ENCODE measurements at regions not wholly inside any gene's neighbourhood (a gene's known extent, or its start where the extent isn't known, plus 50 kb on each side); places are given as distances from the start of the nearest gene placed in this dataset.
"Not testable (repeated sequence)": the region's sequence is repeated elsewhere in the genome, so short reads cannot be mapped to it uniquely, and the experiment has no call there.

DNA sequence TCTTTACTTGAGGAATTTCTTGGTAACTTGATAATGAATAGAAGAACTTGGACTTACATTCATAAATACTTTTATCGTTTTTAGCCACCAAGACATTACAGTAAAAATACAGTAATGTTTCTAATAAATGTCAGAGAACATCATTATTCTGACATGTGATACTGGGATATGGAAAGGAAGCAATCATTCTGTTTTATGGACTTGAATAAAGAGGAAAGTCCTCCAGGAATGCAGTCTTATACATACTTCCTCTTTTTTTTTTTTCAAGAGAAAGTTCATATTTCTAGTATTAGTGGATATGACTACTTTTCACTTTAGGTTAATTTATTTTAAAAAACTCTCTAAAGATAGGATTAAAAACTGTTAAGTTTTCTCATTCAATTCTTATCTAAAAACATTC is 220.0 kb upstream of the SEMA3C start:
- no peak for DNase-seq (ENCODE audit: low spot score)

DNA sequence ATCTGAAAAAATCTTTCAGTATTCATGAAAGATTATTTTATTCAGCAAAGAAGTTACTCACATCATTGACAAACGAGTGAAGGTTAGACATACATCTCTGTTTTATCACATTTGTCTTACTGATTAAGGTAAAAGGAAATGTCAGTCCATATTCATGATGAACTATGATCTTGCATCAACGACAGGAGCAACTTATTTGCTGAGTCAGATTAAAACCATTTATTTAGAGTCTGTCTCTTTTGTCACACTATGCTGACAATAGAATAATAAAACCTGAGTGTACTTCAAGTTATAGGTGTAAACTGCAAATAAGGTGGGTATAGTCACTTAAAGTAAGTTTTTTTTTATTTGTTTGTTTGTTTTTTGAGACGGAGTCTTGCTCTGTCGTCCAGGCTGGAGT is 216.5 kb upstream of the SEMA3C start:
- DNase-seq (ENCODE audit: low spot score) = no peak

DNA sequence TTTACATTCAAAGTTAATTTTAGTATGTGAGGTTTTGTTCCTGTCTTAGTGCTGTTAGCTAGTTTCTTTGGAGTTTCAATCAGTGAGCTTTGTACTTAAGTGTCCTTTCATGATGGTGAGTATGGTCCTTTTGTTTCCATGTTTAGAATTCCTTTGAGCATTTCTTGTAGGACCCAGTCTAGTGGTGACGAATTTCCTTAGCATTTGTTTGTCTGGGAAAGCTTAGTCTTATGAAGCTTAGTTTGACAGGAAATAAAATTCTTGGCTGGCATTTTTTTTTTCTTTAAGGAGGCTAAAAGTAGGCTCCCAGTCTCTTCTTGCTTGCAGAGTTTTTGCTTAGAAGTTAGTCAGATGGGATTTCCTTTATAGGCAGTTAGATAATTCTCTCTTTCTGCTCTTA is 209.2 kb upstream of the SEMA3C start:
- DNase-seq (ENCODE audit: low spot score) = no peak

DNA sequence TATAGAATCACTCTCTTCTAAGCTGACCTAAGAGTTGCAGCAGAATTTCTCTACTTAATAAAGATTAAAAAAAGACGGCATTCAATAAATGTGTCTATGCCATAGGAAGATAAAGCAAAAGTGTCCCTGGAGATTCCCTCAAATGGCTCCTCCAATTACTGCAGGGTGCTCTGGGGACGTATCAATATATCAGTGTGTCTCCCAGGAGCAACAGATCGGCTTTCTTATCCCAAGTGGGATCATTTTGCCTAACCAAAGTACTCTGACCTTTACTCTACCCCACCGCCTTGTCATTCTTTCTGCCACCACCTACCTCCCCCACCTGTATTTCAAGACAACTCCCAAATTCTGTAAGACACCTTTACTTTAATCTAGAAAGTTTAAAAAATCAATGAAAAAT is 202.0 kb upstream of the SEMA3C start:
- DNase-seq (ENCODE audit: low spot score) = no peak

DNA sequence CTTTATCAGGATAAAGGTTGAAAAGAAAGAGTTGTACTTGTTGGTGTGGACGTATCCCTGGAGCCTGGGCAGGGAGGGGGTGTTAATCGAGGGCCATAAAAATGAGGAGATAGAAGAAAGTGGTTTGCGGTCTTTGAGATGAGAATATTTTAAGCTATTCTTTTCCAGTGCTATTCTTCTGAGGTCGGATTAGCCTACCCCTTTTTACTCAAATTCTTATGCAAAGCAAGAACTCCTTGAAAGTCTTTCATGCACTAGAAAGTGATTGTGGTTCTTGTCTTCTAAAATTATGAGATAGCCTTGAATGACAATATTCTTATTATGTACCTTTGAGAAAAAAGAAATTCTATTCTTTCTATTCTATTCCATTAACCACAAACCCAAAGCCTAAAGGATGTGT is 201.3 kb upstream of the SEMA3C start:
- DNase-seq (ENCODE audit: low spot score) = no peak

DNA sequence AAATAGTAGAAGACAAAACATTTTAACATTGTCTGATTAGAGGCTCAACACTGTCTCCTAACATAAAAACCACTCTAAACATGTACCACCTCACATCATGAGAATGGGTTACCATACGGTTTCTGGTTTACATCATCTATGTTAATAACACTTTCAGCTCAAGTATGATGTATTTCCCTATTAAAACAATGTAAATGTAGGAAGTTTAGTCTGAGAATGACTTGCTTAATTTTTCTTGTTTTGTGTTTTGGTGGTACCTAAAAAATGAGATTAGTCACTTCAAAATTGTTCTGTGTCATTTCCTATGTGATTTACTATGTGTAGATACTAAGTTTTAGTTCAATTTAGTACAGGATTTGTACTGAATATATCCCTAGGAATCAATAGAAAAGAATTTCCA is 195.8 kb upstream of the SEMA3C start:
- no peak for DNase-seq (ENCODE audit: low spot score)

DNA sequence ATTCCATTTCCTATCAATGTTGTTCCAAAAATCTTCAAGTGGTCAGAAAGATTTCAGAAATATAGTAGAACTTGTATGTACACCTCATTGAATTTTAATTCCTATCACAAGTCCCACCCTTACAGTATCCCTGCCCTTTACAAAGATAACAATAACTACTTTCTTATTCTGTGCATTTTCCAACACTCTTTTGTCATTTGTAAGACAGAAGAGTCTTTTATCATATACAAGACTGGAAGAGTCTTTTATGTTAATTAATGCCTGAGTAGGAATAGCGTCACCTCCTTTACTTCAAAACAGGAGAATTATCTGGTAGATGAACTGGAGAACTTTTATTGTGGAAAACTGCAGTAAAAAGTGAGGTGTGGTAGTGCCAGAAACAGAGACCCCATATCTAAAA is 193.9 kb upstream of the SEMA3C start:
- no peak for DNase-seq (ENCODE audit: low spot score)

DNA sequence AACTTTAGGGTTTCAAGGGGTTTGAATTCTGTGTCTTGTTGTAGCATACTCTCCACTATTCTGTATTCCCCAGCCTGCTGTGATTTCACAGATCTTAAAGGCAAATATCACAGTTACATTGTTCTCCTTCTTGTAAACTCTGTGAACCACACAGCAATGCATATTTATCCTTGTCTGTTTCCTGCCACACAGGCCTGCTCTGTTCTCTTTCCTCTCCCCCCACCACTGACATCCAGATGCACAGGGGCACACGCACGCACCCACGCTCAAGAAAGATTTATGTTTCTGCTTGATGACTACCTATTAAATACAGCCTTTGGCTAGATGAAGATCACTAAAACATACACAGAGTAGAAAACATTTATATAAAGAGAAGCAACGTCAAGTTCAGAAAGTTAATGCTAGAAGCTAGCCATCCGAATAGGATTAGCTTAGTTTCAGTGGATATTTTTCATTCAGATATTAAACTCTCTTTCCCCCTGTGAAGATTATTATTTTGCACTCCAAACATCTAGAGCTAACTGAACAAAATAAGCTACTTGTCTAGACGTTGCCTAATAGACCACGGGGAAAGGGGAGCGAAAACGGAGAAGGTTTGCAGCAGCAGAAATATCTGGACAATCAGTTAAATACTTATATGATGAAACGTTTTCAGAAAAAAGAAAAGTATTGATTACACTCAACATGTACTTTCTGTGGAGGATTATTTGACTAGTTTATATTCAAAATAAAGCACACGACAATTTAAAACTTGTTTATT is 193.1 kb upstream of the SEMA3C start:
- peak; percentile 8 for DNase-seq (ENCODE audit: low spot score)

DNA sequence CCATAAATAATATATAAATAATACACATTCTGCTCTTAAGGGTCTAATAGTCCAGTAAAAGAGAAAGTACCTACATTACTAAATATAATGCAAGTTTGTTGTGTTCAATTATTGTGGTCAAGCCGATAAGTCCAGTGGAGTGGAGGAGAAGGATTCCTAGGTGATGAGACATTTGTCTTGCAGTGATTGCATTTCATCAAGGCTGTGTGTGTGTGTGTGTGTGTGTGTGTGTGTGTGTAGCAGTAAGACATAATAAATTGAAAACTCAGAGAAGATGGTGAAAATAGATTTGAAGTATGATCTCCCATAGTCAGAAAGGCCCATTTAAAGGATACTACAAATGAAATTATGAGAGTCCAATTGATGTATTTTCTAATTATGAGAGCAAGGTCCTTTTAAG is 192.5 kb upstream of the SEMA3C start:
- DNase-seq (ENCODE audit: low spot score) = peak; percentile 86

DNA sequence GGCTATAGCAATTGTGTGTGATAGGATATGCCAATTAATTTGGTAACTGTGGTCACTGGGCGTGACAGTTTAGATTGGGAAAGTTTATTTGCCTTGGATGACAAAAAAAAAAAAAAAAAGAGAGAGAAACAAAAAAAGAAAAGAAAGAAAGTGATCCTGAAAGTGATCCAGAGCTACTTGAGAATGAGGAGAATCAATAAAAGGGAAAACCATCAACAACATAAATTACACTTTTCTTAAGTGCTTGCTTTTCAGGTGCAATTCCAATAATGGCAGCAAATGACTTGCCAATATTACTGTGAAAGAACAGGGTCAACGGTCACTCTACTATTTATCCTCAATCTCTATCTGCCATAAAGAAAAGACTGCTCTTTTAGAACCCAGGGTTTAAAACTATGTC is 191.8 kb upstream of the SEMA3C start:
- no peak for DNase-seq (ENCODE audit: low spot score)

DNA sequence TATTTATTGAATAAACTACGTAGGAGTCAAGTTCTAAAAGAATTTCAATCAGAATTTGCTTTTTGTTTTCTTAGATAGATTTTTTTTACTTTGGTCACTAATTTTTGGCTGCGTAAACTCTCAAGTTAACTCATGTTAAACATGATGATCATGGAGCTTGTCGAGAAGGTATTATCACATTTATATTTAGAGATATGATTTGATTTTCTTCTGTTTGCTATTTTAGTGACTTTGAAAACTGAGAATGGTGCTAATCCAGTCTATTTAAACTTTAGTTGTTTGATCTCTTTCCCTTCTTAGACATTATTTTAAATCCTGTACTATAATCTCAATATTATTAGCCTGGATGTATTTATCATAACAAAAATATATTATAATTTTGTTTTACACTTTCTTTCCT is 179.4 kb upstream of the SEMA3C start:
- no peak for DNase-seq (ENCODE audit: low spot score)

DNA sequence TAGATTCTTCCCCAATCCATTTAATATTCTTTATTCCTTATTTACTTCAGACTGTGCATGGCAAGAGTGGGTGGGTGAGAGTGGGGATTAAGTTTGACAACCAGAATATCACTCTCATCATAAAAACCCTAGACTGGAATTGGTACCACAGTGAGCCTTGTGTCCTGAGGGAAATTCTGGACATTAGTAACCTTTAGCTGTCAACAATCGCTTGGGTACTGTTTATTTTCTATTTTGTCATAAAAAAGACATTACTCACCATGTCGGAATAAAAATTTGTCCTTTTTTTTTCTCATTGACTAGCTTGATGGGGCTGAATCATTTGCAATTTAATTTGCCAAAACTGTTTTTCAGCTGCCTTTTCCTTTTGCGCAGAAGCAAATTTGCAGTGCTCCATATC is 176.1 kb upstream of the SEMA3C start:
- no peak for DNase-seq (ENCODE audit: low spot score)

DNA sequence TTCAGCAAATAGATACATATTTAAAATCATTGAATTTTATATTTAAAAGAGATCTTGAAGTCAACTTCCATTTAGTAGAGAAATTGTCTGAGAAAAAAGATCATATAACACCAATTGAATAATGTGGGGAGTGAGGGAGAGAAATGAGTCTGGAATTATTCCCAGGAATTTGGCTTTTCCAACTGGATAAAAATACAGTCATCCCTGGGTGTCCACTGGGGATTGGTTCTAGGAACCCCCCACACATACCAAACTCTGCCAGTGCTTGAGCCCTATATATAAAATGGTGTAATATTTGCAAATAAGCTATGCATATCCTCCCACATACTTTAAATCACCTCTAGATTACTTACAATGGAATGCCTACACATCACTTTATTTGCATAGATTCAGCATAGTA is 162.8 kb upstream of the SEMA3C start:
- no peak for DNase-seq (ENCODE audit: low spot score)

DNA sequence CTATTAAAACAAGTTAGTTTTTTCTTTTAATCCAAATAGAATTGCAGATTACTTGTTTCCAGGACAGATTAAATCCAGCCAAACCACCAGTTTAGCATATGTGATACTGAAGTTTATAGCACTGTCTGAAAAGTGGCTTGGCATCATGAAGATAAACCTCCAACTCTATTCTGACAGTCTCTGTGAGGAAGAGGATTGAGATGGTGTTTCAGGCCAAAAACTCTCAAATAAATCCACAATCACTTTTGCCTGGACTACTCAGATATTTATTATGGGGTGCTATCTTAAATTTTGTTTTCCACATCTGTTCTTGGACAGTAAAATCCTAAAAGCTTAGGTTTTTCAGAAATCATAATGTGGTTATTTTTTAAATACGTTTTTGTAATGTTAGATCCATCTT is 161.7 kb upstream of the SEMA3C start:
- DNase-seq (ENCODE audit: low spot score) = no peak

DNA sequence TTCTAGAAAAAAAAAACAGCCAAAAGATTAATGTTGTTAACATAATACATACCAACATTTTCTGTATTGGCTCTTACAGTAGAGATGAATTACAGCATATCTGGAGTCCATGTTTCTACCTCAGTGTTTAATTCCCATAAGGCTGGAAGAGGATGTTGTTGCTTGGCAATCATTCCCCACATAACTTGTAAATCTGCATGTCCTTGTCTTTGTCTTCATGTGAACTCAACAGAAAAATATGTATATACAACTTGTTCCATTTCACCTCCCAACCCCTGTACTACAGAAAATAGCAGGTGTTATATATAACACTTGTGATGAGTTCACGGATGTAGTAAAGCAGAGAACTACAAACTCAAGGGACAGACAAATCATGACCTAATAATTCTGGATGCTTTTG is 160.9 kb upstream of the SEMA3C start:
- DNase-seq (ENCODE audit: low spot score) = no peak

DNA sequence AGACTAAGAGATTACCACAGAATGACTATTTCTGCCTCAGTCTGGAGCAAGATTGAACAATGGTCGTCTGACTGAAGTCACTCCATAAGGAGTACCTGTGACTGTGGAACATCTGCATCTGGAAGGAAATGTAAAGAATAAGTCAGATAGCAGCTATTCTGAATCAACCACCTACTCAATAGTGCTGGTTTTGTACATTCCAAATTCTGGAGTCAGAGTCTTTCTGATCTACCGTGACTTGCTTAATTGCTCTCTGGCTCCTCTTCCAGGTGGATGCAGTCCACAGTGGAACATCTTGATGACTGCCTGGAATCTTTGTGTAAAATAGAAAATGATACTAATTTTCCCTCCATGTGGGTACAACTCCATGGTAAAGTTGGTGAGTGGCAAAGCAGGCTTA is 156.3 kb upstream of the SEMA3C start:
- DNase-seq (ENCODE audit: low spot score) = no peak

DNA sequence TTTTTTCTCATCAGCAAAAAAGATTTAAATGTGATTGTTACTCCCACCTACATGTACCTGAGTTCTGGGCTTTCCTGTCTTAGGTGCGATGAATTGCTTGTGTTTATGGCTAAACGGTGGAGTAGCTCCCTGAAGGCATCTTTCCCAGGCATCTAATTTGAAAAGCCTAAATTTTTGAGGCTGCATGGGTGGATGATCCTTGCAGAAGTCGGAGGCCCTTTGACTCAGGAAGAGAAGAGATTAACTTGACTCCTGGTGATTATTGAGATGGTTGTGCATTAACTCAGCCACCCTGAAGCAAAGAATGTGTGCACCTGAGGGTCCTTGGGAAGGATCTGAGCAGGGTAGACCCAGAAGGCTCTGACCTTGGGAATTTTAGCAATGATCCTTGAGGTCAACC is 155.6 kb upstream of the SEMA3C start:
- no peak for DNase-seq (ENCODE audit: low spot score)

DNA sequence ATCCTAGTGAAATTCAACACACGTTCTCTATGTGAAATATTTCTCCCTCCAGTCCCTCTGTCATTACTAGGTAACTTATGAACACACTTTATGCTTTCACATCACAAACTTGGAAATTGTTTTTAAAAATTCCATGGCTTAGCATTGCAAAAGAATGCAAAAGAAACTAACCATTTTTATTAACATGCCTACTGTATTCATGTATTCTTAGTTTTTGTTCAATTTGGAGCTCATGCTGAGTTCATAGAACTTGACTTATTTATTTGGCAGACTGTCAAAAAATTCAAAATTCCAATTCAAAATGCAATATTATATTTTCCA is 155.0 kb upstream of the SEMA3C start:
- no peak for DNase-seq (ENCODE audit: low spot score)

DNA sequence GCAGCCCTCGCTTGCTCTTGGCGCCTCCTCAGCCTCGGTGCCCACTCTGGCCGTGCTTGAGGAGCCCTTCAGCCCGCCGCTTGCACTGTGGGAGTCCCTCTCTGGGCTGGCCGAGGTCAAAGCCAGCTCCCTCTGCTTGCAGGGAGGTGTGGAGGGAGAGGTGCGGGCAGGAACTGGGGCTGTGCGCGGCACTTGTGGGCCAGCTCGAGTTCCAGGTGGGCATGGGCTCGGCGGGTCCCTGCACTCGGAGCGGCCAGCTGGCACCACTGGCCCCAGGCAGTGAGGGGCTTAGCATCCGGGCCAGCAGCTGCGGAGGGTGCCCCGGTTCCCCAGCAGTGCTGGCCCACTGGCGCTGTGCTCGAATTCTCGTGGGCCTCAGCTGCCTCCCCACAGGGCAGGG is 152.1 kb upstream of the SEMA3C start:
- DNase-seq (ENCODE audit: low spot score) = no peak

DNA sequence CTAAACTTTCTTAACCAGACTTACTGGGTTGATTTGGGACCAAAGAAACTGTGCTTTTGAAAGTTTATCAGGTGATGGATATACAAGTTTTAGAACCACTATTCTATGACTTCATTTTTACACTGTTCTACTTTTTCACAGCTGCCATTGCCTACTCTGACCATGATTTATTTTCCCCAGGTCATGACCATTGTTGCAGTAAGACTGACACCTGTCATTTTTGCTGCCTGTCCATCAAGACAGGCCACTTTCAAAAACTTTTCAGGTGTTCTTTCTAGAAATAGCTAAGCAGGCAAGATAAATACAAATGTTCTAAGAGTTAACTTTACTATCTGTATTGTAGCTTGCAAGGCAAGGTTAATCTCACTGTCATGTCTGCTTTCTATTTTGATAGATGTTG is 147.9 kb upstream of the SEMA3C start:
- DNase-seq (ENCODE audit: low spot score) = no peak

DNA sequence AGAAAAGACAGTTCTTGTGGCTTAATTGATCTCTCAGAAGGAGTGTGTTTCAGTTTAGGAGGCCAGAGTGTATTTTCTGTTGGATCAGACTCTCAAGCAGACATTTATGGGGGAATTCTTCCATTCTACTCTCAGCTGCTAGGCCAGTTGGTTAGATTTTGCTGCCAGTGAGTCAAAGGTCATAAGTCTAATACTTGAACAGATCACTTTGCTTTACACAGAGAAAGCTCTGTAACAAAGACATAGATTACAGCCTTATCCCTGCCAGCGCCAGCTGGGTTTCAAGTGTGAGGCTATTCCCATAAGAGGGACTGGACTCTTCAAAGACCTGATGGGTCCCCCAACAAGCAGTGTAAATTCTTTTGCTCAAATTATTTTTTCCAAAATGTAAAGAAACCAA is 145.6 kb upstream of the SEMA3C start:
- no peak for DNase-seq (ENCODE audit: low spot score)

DNA sequence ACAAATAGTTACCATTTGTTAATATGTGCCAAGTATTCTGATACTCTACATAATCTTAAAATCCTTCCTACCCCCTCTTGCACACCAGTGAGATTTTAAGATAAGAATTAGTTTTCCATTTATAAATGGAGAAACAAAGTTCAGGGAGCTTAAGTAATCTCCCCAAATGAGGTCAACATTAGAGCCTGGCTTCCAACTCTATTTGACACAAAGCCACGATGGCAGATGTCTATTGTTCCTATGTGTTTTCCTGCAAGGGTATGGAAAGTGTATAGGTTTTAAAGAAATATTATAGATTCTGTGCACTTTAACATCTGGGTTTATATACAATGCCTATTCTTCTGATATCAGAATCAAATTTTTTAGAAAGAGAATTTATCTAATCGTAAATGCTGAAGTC is 143.9 kb upstream of the SEMA3C start:
- DNase-seq (ENCODE audit: low spot score) = no peak

DNA sequence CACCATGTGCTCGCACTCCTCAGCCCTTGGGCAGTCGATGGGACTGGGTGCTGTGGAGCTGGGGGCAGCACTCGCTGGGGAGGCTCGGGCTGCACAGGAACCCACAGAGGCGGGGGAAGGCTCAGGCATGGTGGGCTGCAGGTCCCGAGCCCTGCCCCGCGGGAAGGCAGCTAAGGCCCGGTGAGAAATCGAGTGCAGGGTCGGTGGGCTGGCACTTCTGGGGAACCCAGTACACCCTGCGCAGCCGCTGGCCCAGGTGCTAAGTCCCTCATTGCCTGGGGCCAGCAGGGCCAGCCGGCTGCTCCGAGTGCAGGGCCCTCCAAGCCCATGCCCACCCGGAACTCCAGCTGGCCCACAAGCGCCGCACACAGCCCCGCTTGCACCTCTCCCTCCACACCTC is 138.6 kb upstream of the SEMA3C start:
- not testable (repeated sequence) for DNase-seq (ENCODE audit: low spot score)

DNA sequence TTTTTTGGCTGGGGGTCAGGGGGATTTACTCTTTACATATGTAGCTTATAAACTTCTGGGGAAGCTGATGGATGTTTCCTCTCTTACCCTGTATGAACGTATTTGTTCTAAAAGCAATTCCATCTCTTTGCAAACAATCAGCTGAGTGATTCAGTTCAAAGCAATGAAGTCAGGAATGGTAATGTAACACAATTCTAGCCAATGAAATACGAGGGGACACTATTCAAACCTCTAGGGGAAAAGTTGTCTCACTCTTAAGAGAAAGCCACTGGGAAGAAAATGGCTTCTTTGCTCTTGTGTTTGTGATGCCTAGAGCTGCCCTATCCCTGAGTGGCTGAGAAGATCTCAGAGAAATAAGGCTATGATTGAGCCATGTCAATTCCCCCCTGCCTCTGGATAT is 134.8 kb upstream of the SEMA3C start:
- DNase-seq (ENCODE audit: low spot score) = no peak

Measured in A172 (cell line).